GM12878 (cell line): ENCODE measurements at regions not wholly inside any gene's neighbourhood (a gene's known extent, or its start where the extent isn't known, plus 50 kb on each side); places are given as distances from the start of the nearest gene placed in this dataset.

Experiments used
- BACH1 ChIP-seq: fragments of 450-650 bp; IDR thresholded peaks from 2 replicates; pipeline ENCODE4 v1.6.1; 2017; ENCODE audit warnings: mild to moderate bottlenecking, borderline replicate concordance
- BRCA1 ChIP-seq: IDR thresholded peaks from 2 replicates; pipeline ENCODE4 v1.6.1; 2011; ENCODE audit warnings: low read depth, low read length, improper control_type of control experiment
- CEBPB ChIP-seq, 2 experiments: fragments of 150-350 bp in 1 of 2; IDR thresholded peaks; 2 replicates each; pipeline ENCODE4 v1.6.1; 2012 to 2014; ENCODE audit warnings: low read depth in 2 of 2, low read length in 2 of 2, borderline replicate concordance in 1 of 2, inconsistent platforms in 1 of 2
- CHD2 ChIP-seq: IDR thresholded peaks from 2 replicates; pipeline ENCODE4 v1.6.1; 2011; ENCODE audit warnings: low read depth, low read length, improper control_type of control experiment, borderline replicate concordance
- FOS ChIP-seq: IDR thresholded peaks from 3 replicates; pipeline ENCODE4 v1.6.1; 2011; ENCODE audit warnings: borderline replicate concordance; ENCODE audit not compliant: insufficient read length; ENCODE audit errors: extremely low read depth
- FOXM1 ChIP-seq: IDR thresholded peaks from 2 replicates; pipeline ENCODE4 v1.6.1; 2012; ENCODE audit warnings: low read depth, mild to moderate bottlenecking, inconsistent platforms, low read length, moderate library complexity
- IKZF2 ChIP-seq, 2 experiments: fragments of 450-650 bp; IDR thresholded peaks; 2 replicates each; pipeline ENCODE4 v1.6.1; 2017; ENCODE audit warnings: mild to moderate bottlenecking in 2 of 2, moderate library complexity in 2 of 2
- IRF4 ChIP-seq: IDR thresholded peaks from 2 replicates; pipeline ENCODE4 v1.6.1; 2011; ENCODE audit warnings: low read depth, low read length
- MLLT1 ChIP-seq: fragments of 450-650 bp; IDR thresholded peaks from 2 replicates; pipeline ENCODE4 v1.6.1; 2016; ENCODE audit warnings: mild to moderate bottlenecking
- MTA3 ChIP-seq: IDR thresholded peaks from 2 replicates; pipeline ENCODE4 v1.6.1; 2012; ENCODE audit warnings: low read length, inconsistent platforms, borderline replicate concordance
- RCOR1 ChIP-seq: conservative IDR thresholded peaks from 2 replicates; pipeline ENCODE4 v1.6.1; 2012; ENCODE audit warnings: low read depth, low read length, improper control_type of control experiment
- RELB ChIP-seq: fragments of 450-650 bp; IDR thresholded peaks from 2 replicates; pipeline ENCODE4 v1.6.1; 2017; ENCODE audit warnings: low read depth, mild to moderate bottlenecking, moderate library complexity
- SKIL ChIP-seq: fragments of 450-650 bp; IDR thresholded peaks from 2 replicates; pipeline ENCODE4 v1.6.1; 2017; ENCODE audit warnings: mild to moderate bottlenecking, low read depth, inconsistent platforms; ENCODE audit not compliant: poor library complexity, severe bottlenecking
- SMAD5 ChIP-seq: IDR thresholded peaks from 2 replicates; pipeline ENCODE4 v1.6.1; 2016; ENCODE audit warnings: antibody characterized with exemption, low read depth
- SMC3 ChIP-seq: IDR thresholded peaks from 2 replicates; pipeline ENCODE4 v1.6.1; 2011; ENCODE audit warnings: low read length, improper control_type of control experiment, borderline replicate concordance
- SRF ChIP-seq, 2 experiments: IDR thresholded peaks; 2 replicates each; pipeline ENCODE4 v1.6.1; 2011; ENCODE audit warnings: low read depth in 2 of 2, low read length in 2 of 2, mild to moderate bottlenecking in 1 of 2, moderate library complexity in 1 of 2
- SUPT20H ChIP-seq: IDR thresholded peaks from 2 replicates; pipeline ENCODE4 v1.6.1; 2011; ENCODE audit warnings: low read depth, mild to moderate bottlenecking, low read length, moderate library complexity, borderline replicate concordance; ENCODE audit not compliant: control insufficient read depth
- ZNF24 ChIP-seq: fragments of 450-650 bp; IDR thresholded peaks from 2 replicates; pipeline ENCODE4 v1.6.1; 2017; ENCODE audit warnings: antibody characterized with exemption, mild to moderate bottlenecking

- no peak for TF ChIP-seq SKIL
- peak; percentile 30; the same call in 1 of the 2 replicates for TF ChIP-seq RELB
- peak; percentile 33; the same call in 1 of the 2 replicates for TF ChIP-seq SMC3
- 0 out of 2 replicates have a peak, but pooled peaks have one; percentile 25 for TF ChIP-seq ZNF24
- TF ChIP-seq FOS, result no peak
- TF ChIP-seq RCOR1, result 0 out of 2 replicates have a peak, but pooled peaks have one; percentile 47
- TF ChIP-seq BACH1, result no peak
- no peak for TF ChIP-seq MTA3
- no peak for TF ChIP-seq SUPT20H
- TF ChIP-seq SMAD5, result no peak
- TF ChIP-seq FOXM1, result peak; percentile 36; the same call in 1 of the 2 replicates
- no peak for TF ChIP-seq SRF (IDR thresholded peaks at IDR 0.05; ENCODE audit: low read depth in 2 of 2, low read length in 2 of 2)
- TF ChIP-seq IKZF2 (IDR thresholded peaks at IDR 0.05), result peak; percentile 64 to 76
- TF ChIP-seq CEBPB (IDR thresholded peaks at IDR 0.05; ENCODE audit: borderline replicate concordance in 1 of 2, low read depth in 2 of 2, low read length in 2 of 2), result no peak
- TF ChIP-seq IRF4, result peak; percentile 19; the same call in 1 of the 2 replicates
- no peak for TF ChIP-seq BRCA1
- peak; percentile 25; the same call in 1 of the 2 replicates for TF ChIP-seq MLLT1
- no peak for TF ChIP-seq CHD2
These were observed 144.7 kb downstream of the ALX1 start (continued) for GRCh38 chr12:85424581-85425348.
